Esophagus squamous epithelium (tissue), 5 donors: ENCODE measurements at regions not wholly inside any gene's neighbourhood (a gene's known extent, or its start where the extent isn't known, plus 50 kb on each side); places are given as distances from the start of the nearest gene placed in this dataset.

ENCODE experiments used
- DNase-seq: peaks from one replicate; lab custom pipeline; 2025; lab: John Stamatoyannopoulos, UW
- H3K27ac ChIP-seq, 4 donors: fragments of 200-600 bp; sonication (generic); one replicate each; pipeline ENCODE4 v1.5.1; 2016 to 2019; ENCODE audit warnings: mild to moderate bottlenecking in 1 of 4
- H3K27me3 ChIP-seq, 4 donors: fragments of 200-600 bp; sonication (generic); 1 replicate in 3 of 4; 2 replicates in 1 of 4; pipeline versions ENCODE4 v1.5.1 to v1.6.0; 2017 to 2021; ENCODE audit warnings: antibody characterized with exemption in 1 of 4
- H3K36me3 ChIP-seq, 3 donors: fragments of 200-600 bp; sonication (generic); one replicate each; pipeline ENCODE4 v1.5.1; 2016 to 2019
- H3K4me1 ChIP-seq, 3 donors: fragments of 200-600 bp; sonication (generic); one replicate each; pipeline ENCODE4 v1.5.1; 2017 to 2019
- H3K4me3 ChIP-seq, 4 donors: fragments of 200-600 bp; sonication (generic); 1 replicate in 3 of 4; 2 replicates in 1 of 4; pipeline ENCODE4 v1.5.1; 2016 to 2019; ENCODE audit warnings: mild to moderate bottlenecking in 2 of 4, moderate library complexity in 1 of 4
- H3K9me3 ChIP-seq, 3 donors: fragments of 200-600 bp; sonication (generic); one replicate each; pipeline ENCODE4 v1.5.1; 2016 to 2019
- CTCF ChIP-seq, 6 experiments: fragments of 450-650 bp in 4 of 6; fragments of 200-600 bp in 2 of 6; sonication (generic) in 2 of 6; IDR thresholded peaks; one replicate each; pipeline ENCODE4 v1.5.1; 2016 to 2019; ENCODE audit warnings: antibody characterized with exemption in 6 of 6, mild to moderate bottlenecking in 4 of 6, moderate library complexity in 4 of 6
- POLR2A ChIP-seq, 4 donors: fragments of 450-650 bp; IDR thresholded peaks; one replicate each; pipeline ENCODE4 v1.6.1; 2017; ENCODE audit warnings: antibody characterized with exemption in 4 of 4, mild to moderate bottlenecking in 4 of 4, moderate library complexity in 3 of 4
- WGBS, 2 donors: methylation state at CpG; one replicate each; pipeline ENCODE4 v1.1.5; 2018; 5-methylcytosine and 5-hydroxymethylcytosine counted together
- intact Hi-C: fragments of 100-400 bp; cut with DNase I; formaldehyde crosslinking; loops from one replicate; pipeline ENCODE4 v1.15.0; 2022
- donor health status: DM: yes; HTN: yes; CAD: no.

GRCh38 chr21:41606706-41607105 lies 98.7 kb upstream of the TMPRSS2 start:
- Histone ChIP-seq H3K27me3 (peaks cover 0 to 41% (median 0%) of the 10 kb centered on the region in 4 donors), H3K4me1 (peaks cover 5 to 37% (median 5%) of the 10 kb centered on the region in 3 donors), H3K4me3 (no peak overlapping the region), H3K9me3 (no peaks in the 10 kb centered on the region), H3K36me3 (no peaks in the 10 kb centered on the region), H3K27ac (no peak overlapping the region)
- intact Hi-C loops = no loop called here
- TF ChIP-seq POLR2A (IDR thresholded peaks at IDR 0.05) (no peak), CTCF (IDR thresholded peaks at IDR 0.05) (no peak)
- DNase-seq = no peak
- WGBS, 2 donors = 64 to 66% methylated on average over 4 of the region's 4 CpGs

GRCh38 chr21:41605934-41606285 lies 98.0 kb upstream of the TMPRSS2 start:
- intact Hi-C loops = no loop called here
- Histone ChIP-seq H3K36me3 (no peaks in the 10 kb centered on the region), H3K4me1 (peaks cover 5 to 37% (median 9%) of the 10 kb centered on the region in 3 donors), H3K27me3 (peaks cover 0 to 40% (median 0%) of the 10 kb centered on the region in 4 donors), H3K4me3 (no peak overlapping the region), H3K27ac (peak overlapping the region in 2 of 4 donors; percentile 12 to 32), H3K9me3 (no peaks in the 10 kb centered on the region)
- no peak for DNase-seq
- TF ChIP-seq CTCF (IDR thresholded peaks at IDR 0.05) (no peak), POLR2A (IDR thresholded peaks at IDR 0.05) (no peak)
- 82 to 84% methylated on average over 3 of the region's 10 CpGs for WGBS, 2 donors

GRCh38 chr21:41605178-41605933 lies 97.4 kb upstream of the TMPRSS2 start:
- peak overlapping the region in 2 of 4 donors; percentile 12 to 32 for H3K27ac ChIP-seq
- H3K36me3 ChIP-seq = no peaks in the 10 kb centered on the region
- no peak for DNase-seq
- intact Hi-C loops = no loop called here
- peaks cover 5 to 36% (median 9%) of the 10 kb centered on the region in 3 donors for H3K4me1 ChIP-seq
- no peaks in the 10 kb centered on the region for H3K9me3 ChIP-seq
- no peak overlapping the region for H3K4me3 ChIP-seq
- 53 to 93% methylated on average over 2 to 18 of the region's 20 CpGs for WGBS, 2 donors
- peaks cover 0 to 37% (median 0%) of the 10 kb centered on the region in 4 donors for H3K27me3 ChIP-seq
- TF ChIP-seq CTCF (IDR thresholded peaks at IDR 0.05) = no peak
- no peak for TF ChIP-seq POLR2A (IDR thresholded peaks at IDR 0.05)

- Histone ChIP-seq H3K4me3 (no peak overlapping the region), H3K4me1 (peaks cover 5 to 36% (median 9%) of the 10 kb centered on the region in 3 donors), H3K9me3 (no peaks in the 10 kb centered on the region), H3K27ac (no peak overlapping the region), H3K27me3 (peaks cover 0 to 31% (median 0%) of the 10 kb centered on the region in 4 donors), H3K36me3 (no peaks in the 10 kb centered on the region)
- no peak for DNase-seq
- intact Hi-C loops = no loop called here
- TF ChIP-seq POLR2A (IDR thresholded peaks at IDR 0.05) = no peak
- TF ChIP-seq CTCF (IDR thresholded peaks at IDR 0.05) = no peak
- 90 to 100% methylated on average over 1 to 2 of the region's 12 CpGs for WGBS, 2 donors
These were observed 96.7 kb upstream of the TMPRSS2 start for GRCh38 chr21:41604583-41605041.

GRCh38 chr21:41603476-41603875 lies 95.5 kb upstream of the TMPRSS2 start:
- TF ChIP-seq CTCF (IDR thresholded peaks at IDR 0.05) (no peak), POLR2A (IDR thresholded peaks at IDR 0.05) (no peak)
- no peaks in the 10 kb centered on the region for H3K36me3 ChIP-seq
- H3K4me3 ChIP-seq = no peak overlapping the region
- H3K4me1 ChIP-seq = peaks cover 5 to 36% (median 9%) of the 10 kb centered on the region in 3 donors
- H3K9me3 ChIP-seq = no peaks in the 10 kb centered on the region
- H3K27me3 ChIP-seq = peaks cover 0 to 30% (median 0%) of the 10 kb centered on the region in 4 donors
- intact Hi-C loops = no loop called here
- no peak for DNase-seq
- 60 to 75% methylated on average over 7 to 8 of the region's 8 CpGs for WGBS, 2 donors
- no peak overlapping the region for H3K27ac ChIP-seq
